Glomerular visceral epithelial cell (primary cell): ENCODE measurements at regions not wholly inside any gene's neighbourhood (a gene's known extent, or its start where the extent isn't known, plus 50 kb on each side); places are given as distances from the start of the nearest gene placed in this dataset.
A peak's percentile ranks its signal among the peaks of the same experiment; 100 is the strongest.

Experiments used
- DNase-seq: peaks from one replicate; pipeline ENCODE4 v3.0.0-alpha.2; 2016; ENCODE audit errors: extremely low spot score

GRCh38 chr9:106322706-106323245, 540.2 kb upstream of the ZNF462 start:
- DNase-seq, result no peak

DNA sequence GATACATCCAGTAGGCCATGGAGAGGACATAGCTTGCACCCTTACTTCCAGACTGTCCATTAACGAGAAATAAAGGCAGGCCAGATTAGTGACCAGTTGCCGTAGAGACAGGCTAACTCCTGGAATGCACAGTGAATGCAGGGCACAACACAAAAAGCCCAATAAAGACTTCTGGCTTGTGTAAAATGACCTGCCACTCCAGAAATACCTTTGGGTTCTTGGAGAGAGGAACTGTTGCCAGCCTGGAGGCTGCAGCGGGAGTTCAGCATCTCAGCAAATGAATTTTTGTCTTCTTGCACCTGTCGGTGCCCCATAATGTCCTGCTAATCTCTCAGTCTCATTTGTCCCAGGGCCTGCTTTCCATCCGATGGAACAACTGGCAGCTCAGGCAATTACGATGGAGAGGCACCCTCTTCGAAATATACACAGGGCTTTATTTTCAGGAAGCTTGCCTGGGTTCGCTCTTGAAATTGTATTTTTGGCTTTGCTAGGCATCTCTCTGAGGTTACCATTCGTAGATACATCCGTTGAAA, 538.8 kb upstream of the ZNF462 start:
- no peak for DNase-seq

DNA sequence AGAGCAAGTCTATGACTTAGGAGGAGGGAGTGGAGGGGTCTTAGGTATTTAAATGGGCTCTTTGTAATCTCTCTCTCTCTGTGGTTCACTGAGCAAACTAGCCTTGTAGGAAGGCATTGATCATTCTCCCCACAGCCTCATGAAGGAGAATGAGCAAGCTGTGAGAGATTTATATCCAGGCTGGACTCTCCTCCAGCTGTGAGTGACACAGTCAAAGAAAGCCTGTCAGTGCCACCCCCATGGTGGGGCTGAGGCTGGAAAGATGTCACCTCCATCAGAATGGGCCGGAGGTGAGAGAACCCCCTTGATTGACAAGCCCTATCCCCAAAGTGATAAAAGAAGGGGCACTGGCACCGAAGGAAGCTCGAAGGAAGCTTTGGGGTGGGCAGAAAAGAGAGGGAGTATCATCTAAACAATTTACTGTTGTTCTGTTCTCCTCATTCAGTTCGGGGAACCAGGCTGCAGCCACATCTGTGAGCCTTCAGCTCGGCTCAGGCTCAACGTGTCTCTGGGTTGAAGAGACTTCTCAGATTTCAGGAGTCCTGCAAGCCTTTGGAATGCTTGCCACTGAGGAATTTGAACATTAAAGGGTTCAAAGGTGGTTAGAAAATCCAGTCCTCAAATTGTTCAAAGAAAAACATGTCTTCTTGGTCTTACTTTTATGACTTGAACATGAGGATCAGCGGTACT, 538.2 kb upstream of the ZNF462 start:
- no peak for DNase-seq

DNA sequence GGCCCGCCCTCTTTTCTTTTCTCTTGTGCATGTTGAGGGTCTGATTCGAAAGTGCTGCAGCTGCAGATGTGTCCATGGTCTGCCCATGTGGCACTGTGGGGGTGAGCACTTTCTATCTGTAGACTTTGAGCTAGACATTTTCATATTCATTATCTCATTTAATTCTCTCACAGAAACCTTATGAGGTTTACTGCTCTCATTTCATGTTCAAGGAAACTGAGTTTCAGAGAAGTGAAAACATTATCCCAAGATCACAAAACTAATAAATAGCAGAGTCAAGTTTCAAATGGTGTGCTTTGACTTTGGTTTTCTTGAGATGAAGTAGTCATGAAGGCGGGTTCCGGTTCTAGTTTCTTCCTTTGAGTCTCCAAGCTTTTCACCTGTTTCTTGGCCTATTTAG, 536.5 kb upstream of the ZNF462 start:
- DNase-seq, result no peak

DNA sequence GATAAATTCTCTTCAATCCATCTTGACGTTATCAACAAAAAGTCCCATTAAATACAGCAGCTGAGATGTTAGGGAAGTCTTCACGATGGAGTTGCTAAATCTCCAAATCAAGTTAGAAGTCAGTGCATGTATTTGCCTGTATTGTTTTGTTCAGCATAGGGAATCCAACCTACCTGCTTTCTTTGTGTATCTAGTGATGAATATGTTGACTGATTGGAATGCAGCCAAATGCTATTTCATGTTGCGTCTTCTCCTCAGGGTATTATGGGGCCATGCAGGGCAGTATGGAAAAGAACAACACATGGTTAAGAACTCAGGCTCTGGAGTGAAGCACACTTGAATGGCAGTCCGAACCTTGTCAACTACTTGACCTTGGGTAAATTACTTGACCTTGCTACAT, 529.5 kb upstream of the ZNF462 start:
- DNase-seq, result no peak

DNA sequence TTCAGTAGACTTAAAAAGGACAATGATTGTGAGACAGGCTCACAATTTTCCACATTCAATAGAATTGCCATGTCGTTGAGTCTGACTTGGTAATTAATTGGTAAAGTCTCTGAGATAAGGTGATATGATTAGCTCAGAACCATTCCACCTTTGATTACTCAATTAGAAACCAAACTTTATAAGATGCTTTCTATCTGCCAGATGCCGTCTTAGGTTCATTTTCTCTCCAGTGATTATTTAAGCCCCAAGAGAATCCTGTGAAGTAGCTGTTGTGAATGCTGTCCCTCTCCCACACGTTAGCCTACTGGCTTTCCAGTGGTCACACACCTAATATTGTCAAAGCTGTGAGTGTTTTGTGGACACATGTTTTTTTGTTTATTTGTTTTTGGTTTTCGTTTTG, 528.9 kb upstream of the ZNF462 start:
- DNase-seq, result no peak

DNA sequence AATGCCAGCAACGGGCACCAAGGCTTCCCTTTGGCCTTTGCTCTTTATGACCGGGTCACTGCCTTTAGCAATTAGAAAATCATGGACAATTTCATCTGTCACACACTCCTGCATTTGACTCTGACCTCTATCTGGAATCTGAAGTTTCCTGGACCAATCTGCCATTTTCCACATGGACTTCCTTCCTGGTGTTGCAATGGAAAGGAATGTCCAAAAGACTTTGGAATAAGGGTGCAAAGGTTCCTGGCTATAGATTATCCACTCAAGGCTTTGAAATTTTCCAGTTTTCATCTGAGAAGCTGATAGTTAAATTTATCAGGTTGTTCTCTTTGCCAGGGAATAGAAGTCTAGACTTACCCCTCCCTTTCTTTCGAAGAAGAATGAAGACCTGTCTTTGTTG, 523.1 kb upstream of the ZNF462 start:
- no peak for DNase-seq

DNA sequence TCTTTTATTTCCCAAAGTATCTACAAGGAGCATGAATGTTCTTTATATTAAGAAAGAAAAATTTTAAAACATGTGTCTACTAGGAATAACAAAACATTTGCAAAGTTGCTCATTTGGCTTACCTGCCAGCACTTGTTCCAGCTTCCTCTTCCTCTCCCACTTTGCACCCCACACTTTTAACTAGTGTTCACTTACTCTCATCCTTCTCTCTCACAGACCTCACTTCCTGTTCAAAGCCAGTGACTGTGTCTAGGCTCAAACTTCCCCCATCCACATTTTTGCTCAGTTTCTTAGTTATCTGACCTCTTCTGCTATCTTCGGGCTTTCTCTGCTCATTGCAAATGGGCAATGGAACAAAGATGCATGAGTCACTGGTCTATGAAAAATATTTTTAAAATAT, 512.2 kb upstream of the ZNF462 start:
- no peak for DNase-seq

GRCh38 chr9:106356924-106357323, 506.0 kb upstream of the ZNF462 start:
- DNase-seq, result no peak

- DNase-seq, result no peak
Observed at GRCh38 chr9:106358331-106358730, 504.6 kb upstream of the ZNF462 start.

- DNase-seq, result no peak
Observed at GRCh38 chr9:106376689-106377088, 486.3 kb upstream of the ZNF462 start.

DNA sequence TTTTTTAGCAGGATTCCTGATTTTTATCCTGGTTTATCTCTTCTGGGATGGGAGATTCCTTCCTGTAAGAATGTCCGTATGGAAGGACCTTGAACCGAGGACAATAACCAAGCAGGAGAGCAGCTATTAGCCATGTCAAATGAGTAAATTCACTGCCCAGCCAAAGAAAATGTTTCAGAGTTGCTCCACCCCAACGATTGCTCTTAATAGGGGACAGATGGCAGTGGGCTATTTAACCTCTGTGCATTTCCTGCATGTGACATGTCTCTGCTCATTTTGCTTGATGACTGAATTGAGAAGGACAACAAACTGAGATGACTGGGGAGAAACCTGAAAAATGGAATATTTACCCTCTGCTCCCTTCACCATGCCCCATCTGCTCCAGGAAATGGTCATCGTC, 479.9 kb upstream of the ZNF462 start:
- DNase-seq, result no peak

DNA sequence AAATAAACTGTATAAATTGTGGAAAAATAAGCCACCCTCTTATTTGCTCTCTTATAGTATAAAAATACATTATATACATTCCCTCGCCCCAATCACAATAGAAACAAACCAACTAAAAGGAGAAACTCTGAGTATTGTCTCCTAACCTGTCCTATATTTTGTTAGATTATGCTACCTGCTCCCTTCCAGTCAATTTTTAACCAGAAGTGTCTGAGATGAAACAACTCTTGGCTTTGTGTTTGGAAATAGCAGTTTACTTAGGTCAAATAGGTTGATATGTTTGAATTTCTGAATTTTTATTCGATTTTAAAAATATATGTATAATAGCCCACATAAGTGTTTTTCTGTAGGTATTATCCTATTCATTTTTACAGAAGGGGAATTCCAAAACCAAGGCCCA, 475.0 kb upstream of the ZNF462 start:
- DNase-seq, result no peak

DNA sequence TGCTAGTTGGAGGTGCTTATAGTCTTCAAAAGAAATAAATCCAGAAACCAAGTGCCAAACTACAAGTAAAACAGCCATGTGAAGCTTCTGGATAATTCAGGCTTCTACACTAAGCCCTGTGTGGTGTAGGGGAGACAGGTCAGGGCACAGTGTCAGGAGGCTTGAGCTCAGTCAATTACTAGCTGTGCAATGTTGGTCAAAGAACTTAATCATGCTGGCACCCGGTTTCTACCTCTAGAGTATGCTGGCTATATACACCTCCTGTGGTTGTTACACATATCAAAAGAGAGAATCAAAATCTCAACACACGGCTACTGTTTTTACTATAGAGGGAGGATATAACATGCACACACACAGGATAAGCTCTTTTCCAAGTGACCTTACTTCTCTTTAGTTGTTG, 469.7 kb upstream of the ZNF462 start:
- no peak for DNase-seq

DNA sequence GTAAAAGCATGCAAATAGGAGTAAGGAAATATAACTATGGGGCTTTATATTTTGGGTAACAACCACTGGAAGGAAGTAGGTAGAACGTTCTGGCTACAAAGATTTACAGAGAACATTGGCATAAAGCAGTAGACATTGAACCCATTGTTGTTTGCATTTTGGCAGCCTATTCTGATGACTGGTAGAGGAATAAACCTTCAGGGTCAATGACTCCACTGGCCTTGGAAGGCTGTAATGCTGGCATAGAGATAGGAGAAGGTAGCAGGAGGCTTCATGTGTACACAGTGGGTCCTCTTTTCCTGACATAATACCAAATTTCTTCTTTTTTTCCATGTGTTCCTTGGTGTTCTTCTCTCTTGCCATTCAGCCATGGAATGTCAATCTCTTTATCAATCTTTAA, 462.8 kb upstream of the ZNF462 start:
- DNase-seq, result no peak

DNA sequence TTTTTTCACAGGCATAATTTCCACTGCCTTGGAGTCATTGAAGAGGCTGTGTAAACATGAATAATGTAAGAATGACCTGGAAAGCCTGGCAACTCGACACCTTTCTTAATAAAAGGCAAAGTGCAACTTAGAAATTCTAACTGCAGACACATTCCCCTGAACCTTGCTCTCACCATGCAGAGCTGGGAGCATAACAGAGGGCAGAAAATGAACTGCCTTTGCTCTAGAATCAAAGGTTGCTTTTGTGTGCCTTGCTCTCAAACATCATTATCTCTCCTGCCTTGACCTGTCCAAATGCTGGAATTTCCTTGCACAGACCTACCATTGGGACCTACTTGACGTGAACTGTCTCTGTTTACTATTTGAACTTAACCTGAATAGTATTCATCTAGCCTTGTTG, 462.0 kb upstream of the ZNF462 start:
- DNase-seq, result no peak

GRCh38 chr9:106403081-106403480, 459.9 kb upstream of the ZNF462 start:
- DNase-seq, result no peak

GRCh38 chr9:106404137-106404536, 458.8 kb upstream of the ZNF462 start:
- no peak for DNase-seq

GRCh38 chr9:106405871-106406435, 457.0 kb upstream of the ZNF462 start:
- no peak for DNase-seq

- DNase-seq, result no peak
Observed at GRCh38 chr9:106414042-106414441, 448.9 kb upstream of the ZNF462 start.

GRCh38 chr9:106417685-106418084, 445.3 kb upstream of the ZNF462 start:
- no peak for DNase-seq

DNA sequence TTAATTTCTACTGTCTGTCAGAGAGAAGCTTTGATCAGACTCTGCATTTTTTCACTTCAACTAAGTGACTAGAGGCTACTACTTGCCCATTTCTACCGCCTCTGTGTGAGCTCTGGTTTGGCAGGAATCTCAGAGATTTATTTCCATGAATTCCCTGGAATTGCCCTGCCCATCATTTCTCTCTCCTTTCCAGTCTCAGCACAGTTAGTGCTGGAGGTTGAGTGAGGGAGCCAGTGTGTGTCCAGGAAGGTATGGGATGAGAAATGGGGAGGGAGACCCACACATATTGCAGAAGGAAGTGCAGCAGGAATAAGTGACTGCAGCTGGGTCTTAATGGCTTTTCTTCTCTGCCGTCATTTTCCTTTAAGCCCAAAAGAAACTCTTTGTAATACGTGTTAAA, 443.1 kb upstream of the ZNF462 start:
- DNase-seq, result no peak

GRCh38 chr9:106420511-106420944, 442.4 kb upstream of the ZNF462 start:
- DNase-seq, result peak; percentile 38
